ENCODE measurements at regions not wholly inside any gene's neighbourhood (a gene's known extent, or its start where the extent isn't known, plus 50 kb on each side); places are given as distances from the start of the nearest gene placed in this dataset.
"Not testable (repeated sequence)": the region's sequence is repeated elsewhere in the genome, so short reads cannot be mapped to it uniquely, and the experiment has no call there.

GRCh38 chr3:69669070-69669469, 70.2 kb upstream of the MITF start:
- Histone ChIP-seq H3K9me3 (no peaks in the 10 kb centered on the region), H3K4me2 (no peak overlapping the region), H3K27ac (no peak overlapping the region), H3K4me3 (no peak overlapping the region), H3K27me3 (no peaks in the 10 kb centered on the region), H3K9ac (no peak overlapping the region), H3K36me3 (no peaks in the 10 kb centered on the region), H3K4me1 (peaks cover 12% of the 10 kb centered on the region; the same call in 1 of the 2 replicates), H4K20me1 (no peaks in the 10 kb centered on the region)
- TF ChIP-seq Cebpa-rat (IDR thresholded peaks at IDR 0.05): no peak

GRCh38 chr3:69665026-69665737, 74.1 kb upstream of the MITF start:
- Histone ChIP-seq H4K20me1 (no peaks in the 10 kb centered on the region), H3K4me2 (peak overlapping the region; percentile 1; the same call in 1 of the 2 replicates), H3K4me1 (peaks cover 19% of the 10 kb centered on the region), H3K36me3 (no peaks in the 10 kb centered on the region), H3K9me3 (peaks cover 13% of the 10 kb centered on the region), H3K4me3 (no peak overlapping the region), H3K9ac (no peak overlapping the region), H3K27me3 (no peaks in the 10 kb centered on the region), H3K27ac (no peak overlapping the region)
- TF ChIP-seq Cebpa-rat (IDR thresholded peaks at IDR 0.05): no peak

GRCh38 chr3:69660631-69661030, 78.6 kb upstream of the MITF start:
- no peaks in the 10 kb centered on the region for H3K27me3 ChIP-seq
- peaks cover 13% of the 10 kb centered on the region for H3K9me3 ChIP-seq
- no peak overlapping the region for H3K4me3 ChIP-seq
- H3K4me2 ChIP-seq: no peak overlapping the region
- H3K9ac ChIP-seq: no peak overlapping the region
- TF ChIP-seq Cebpa-rat (IDR thresholded peaks at IDR 0.05): no peak
- no peak overlapping the region for H3K27ac ChIP-seq
- peaks cover 19% of the 10 kb centered on the region for H3K4me1 ChIP-seq
- H4K20me1 ChIP-seq: no peaks in the 10 kb centered on the region
- H3K36me3 ChIP-seq: no peaks in the 10 kb centered on the region

GRCh38 chr3:69659180-69659910, 79.9 kb upstream of the MITF start:
- H3K27ac ChIP-seq: no peak overlapping the region
- peaks cover 13% of the 10 kb centered on the region for H3K9me3 ChIP-seq
- no peak for TF ChIP-seq Cebpa-rat (IDR thresholded peaks at IDR 0.05)
- no peak overlapping the region for H3K4me3 ChIP-seq
- H3K27me3 ChIP-seq: no peaks in the 10 kb centered on the region
- H4K20me1 ChIP-seq: no peaks in the 10 kb centered on the region
- H3K4me2 ChIP-seq: no peak overlapping the region
- H3K9ac ChIP-seq: no peak overlapping the region
- H3K36me3 ChIP-seq: no peaks in the 10 kb centered on the region
- peaks cover 17% of the 10 kb centered on the region for H3K4me1 ChIP-seq

GRCh38 chr3:69658514-69659140, 80.6 kb upstream of the MITF start:
- H3K4me3 ChIP-seq: no peak overlapping the region
- H3K27ac ChIP-seq: no peak overlapping the region
- peaks cover 17% of the 10 kb centered on the region for H3K4me1 ChIP-seq
- no peaks in the 10 kb centered on the region for H3K36me3 ChIP-seq
- H3K4me2 ChIP-seq: no peak overlapping the region
- no peaks in the 10 kb centered on the region for H4K20me1 ChIP-seq
- no peak overlapping the region for H3K9ac ChIP-seq
- no peaks in the 10 kb centered on the region for H3K27me3 ChIP-seq
- H3K9me3 ChIP-seq: peaks cover 13% of the 10 kb centered on the region
- no peak for TF ChIP-seq Cebpa-rat (IDR thresholded peaks at IDR 0.05)

- H3K4me2 ChIP-seq, H3K36me3 ChIP-seq, H4K20me1 ChIP-seq, H3K9ac ChIP-seq, H3K27ac ChIP-seq, H3K4me3 ChIP-seq, H3K27me3 ChIP-seq: not testable (repeated sequence)
- Histone ChIP-seq H3K4me1 (peaks cover 32% of the 10 kb centered on the region), H3K9me3 (peaks cover 13% of the 10 kb centered on the region)
Measured at GRCh38 chr3:69657030-69657429, 82.2 kb upstream of the MITF start.

- H3K27ac ChIP-seq: no peak overlapping the region
- no peak for TF ChIP-seq Cebpa-rat (IDR thresholded peaks at IDR 0.05)
- H3K9ac ChIP-seq: no peak overlapping the region
- no peaks in the 10 kb centered on the region for H3K27me3 ChIP-seq
- H3K4me1 ChIP-seq: peaks cover 69% of the 10 kb centered on the region
- no peaks in the 10 kb centered on the region for H3K36me3 ChIP-seq
- no peaks in the 10 kb centered on the region for H4K20me1 ChIP-seq
- no peak overlapping the region for H3K4me3 ChIP-seq
- no peaks in the 10 kb centered on the region; the same call in 1 of the 2 replicates for H3K9me3 ChIP-seq
- H3K4me2 ChIP-seq: peak overlapping the region; percentile 22; the same call in 1 of the 2 replicates
Measured at GRCh38 chr3:69651765-69652164, 87.5 kb upstream of the MITF start.

GRCh38 chr3:69650066-69650419, 89.2 kb upstream of the MITF start:
- H3K4me2 ChIP-seq: no peak overlapping the region
- peaks cover 72% of the 10 kb centered on the region for H3K4me1 ChIP-seq
- no peak overlapping the region for H3K4me3 ChIP-seq
- no peaks in the 10 kb centered on the region for H4K20me1 ChIP-seq
- no peaks in the 10 kb centered on the region for H3K27me3 ChIP-seq
- H3K36me3 ChIP-seq: no peaks in the 10 kb centered on the region
- H3K9ac ChIP-seq: no peak overlapping the region
- no peaks in the 10 kb centered on the region; the same call in 1 of the 2 replicates for H3K9me3 ChIP-seq
- no peak for TF ChIP-seq Cebpa-rat (IDR thresholded peaks at IDR 0.05)
- no peak overlapping the region for H3K27ac ChIP-seq

GRCh38 chr3:69649120-69650065, 89.9 kb upstream of the MITF start:
- peak overlapping the region; percentile 8; the same call in 1 of the 2 replicates for H3K27ac ChIP-seq

More at GRCh38 chr3:69649120-69650065, 89.9 kb upstream of the MITF start:
- TF ChIP-seq Cebpa-rat (IDR thresholded peaks at IDR 0.05): no peak
- H3K4me3 ChIP-seq: no peak overlapping the region
- H3K9ac ChIP-seq: no peak overlapping the region
- H3K4me2 ChIP-seq: peak overlapping the region; percentile 8
- H3K9me3 ChIP-seq: no peaks in the 10 kb centered on the region; the same call in 1 of the 2 replicates
- H4K20me1 ChIP-seq: no peaks in the 10 kb centered on the region
- H3K27me3 ChIP-seq: no peaks in the 10 kb centered on the region
- peaks cover 66% of the 10 kb centered on the region for H3K4me1 ChIP-seq
- no peaks in the 10 kb centered on the region for H3K36me3 ChIP-seq

All from BLaER1 (cell line).